HG02885 (cell line): ENCODE measurements at regions not wholly inside any gene's neighbourhood (a gene's known extent, or its start where the extent isn't known, plus 50 kb on each side); places are given as distances from the start of the nearest gene placed in this dataset.

Experiments used
- ATAC-seq: cut with Tn5 transposase; IDR thresholded peaks from one replicate; pipeline ENCODE4 v1.9.1; 2021; ENCODE audit warnings: mild to moderate bottlenecking; ENCODE audit not compliant: unreplicated experiment, poor library complexity

GRCh38 chr7:16975712-16976111, 93.9 kb upstream of the AGR3 start:
- peak; percentile 83 for ATAC-seq

GRCh38 chr7:16978358-16979244, 96.8 kb upstream of the AGR3 start:
- no peak for ATAC-seq

- no peak for ATAC-seq
Measured at GRCh38 chr7:16980539-16980938, 98.8 kb upstream of the AGR3 start.

- ATAC-seq: no peak
Measured at GRCh38 chr7:16982640-16983350, 101.0 kb upstream of the AGR3 start.

- ATAC-seq: no peak
Measured at GRCh38 chr7:16984375-16984774, 102.6 kb upstream of the AGR3 start.

GRCh38 chr7:16985621-16986020, 103.8 kb upstream of the AGR3 start:
- no peak for ATAC-seq

- ATAC-seq: no peak
Measured at GRCh38 chr7:16986755-16987154, 105.0 kb upstream of the AGR3 start.

GRCh38 chr7:16989811-16990413, 108.1 kb upstream of the AGR3 start:
- ATAC-seq: no peak

GRCh38 chr7:16991551-16991950, 109.8 kb upstream of the AGR3 start:
- ATAC-seq: no peak

- no peak for ATAC-seq
Measured at GRCh38 chr7:16993543-16993942, 111.8 kb upstream of the AGR3 start.

- no peak for ATAC-seq
Measured at GRCh38 chr7:16998481-16999051, 116.8 kb upstream of the AGR3 start.

GRCh38 chr7:16999541-17000267, 117.9 kb upstream of the AGR3 start:
- ATAC-seq: no peak

- ATAC-seq: no peak
Measured at GRCh38 chr7:17005271-17005670, 123.5 kb upstream of the AGR3 start.

- ATAC-seq: no peak
Measured at GRCh38 chr7:17007841-17008240, 126.1 kb upstream of the AGR3 start.

GRCh38 chr7:17009007-17009719, 127.4 kb upstream of the AGR3 start:
- ATAC-seq: peak; percentile 64

- ATAC-seq: peak; percentile 12
Measured at GRCh38 chr7:17009933-17010332, 128.2 kb upstream of the AGR3 start.

- peak; percentile 67 for ATAC-seq
Measured at GRCh38 chr7:17010637-17011300, 129.0 kb upstream of the AGR3 start.

- ATAC-seq: no peak
Measured at GRCh38 chr7:17013204-17013603, 131.4 kb upstream of the AGR3 start.

- no peak for ATAC-seq
Measured at GRCh38 chr7:17014686-17015085, 132.9 kb upstream of the AGR3 start.
